Keratinocyte (primary cell): ENCODE measurements at regions not wholly inside any gene's neighbourhood (a gene's known extent, or its start where the extent isn't known, plus 50 kb on each side); places are given as distances from the start of the nearest gene placed in this dataset.

Experiments
- CTCF ChIP-seq, 3 experiments: IDR thresholded peaks in 1 of 3; conservative IDR thresholded peaks in 1 of 3; optimal IDR thresholded peaks in 1 of 3; 2 replicates in 2 of 3; 3 replicates in 1 of 3; pipeline versions ENCODE3 to v1.5.1; 2011; ENCODE audit warnings: low read length in 3 of 3, mild to moderate bottlenecking in 3 of 3, moderate library complexity in 2 of 3, control low read depth in 1 of 3, inconsistent platforms in 1 of 3; ENCODE audit not compliant: insufficient read depth in 2 of 3; ENCODE audit errors: extremely low read depth in 1 of 3
- EZH2 ChIP-seq: IDR thresholded peaks from one replicate; pipeline ENCODE4 v1.6.1; 2012; ENCODE audit warnings: inconsistent platforms, mild to moderate bottlenecking, low read length, moderate library complexity

DNA sequence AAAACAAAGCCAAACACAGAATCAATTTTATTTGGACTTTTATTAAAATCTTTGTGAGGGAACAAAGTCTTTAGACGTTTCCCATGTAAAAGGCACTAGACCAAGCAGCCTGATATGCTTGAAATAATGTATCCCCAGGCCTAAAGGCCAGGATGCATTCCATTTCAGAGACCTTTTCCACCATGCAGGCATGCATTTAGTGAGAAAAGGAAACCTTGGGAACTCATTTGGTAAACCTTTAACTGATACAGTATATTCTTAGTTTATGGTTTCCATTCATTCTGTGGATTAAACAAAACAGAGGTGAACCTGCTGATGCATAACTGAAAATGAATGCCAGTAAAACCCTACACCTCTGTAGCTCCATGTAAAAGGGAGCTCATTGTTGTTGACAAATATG is 600.0 kb downstream of the NR2F1-AS1 start:
- no peak for TF ChIP-seq CTCF (optimal IDR thresholded peaks at IDR 0.05 in 1 of 3, IDR thresholded peaks at IDR 0.05 in 1 of 3, conservative IDR thresholded peaks at IDR 0.05 in 1 of 3; ENCODE audit: extremely low read depth in 1 of 3, insufficient read depth in 2 of 3, low read length in 3 of 3)
- TF ChIP-seq EZH2: no peak
